ENCODE measurements at regions not wholly inside any gene's neighbourhood (a gene's known extent, or its start where the extent isn't known, plus 50 kb on each side); places are given as distances from the start of the nearest gene placed in this dataset.

GRCh38 chr6:14875481-14876063, 370.3 kb upstream of the JARID2 start (continued):
- TF ChIP-seq, protein P1, sequence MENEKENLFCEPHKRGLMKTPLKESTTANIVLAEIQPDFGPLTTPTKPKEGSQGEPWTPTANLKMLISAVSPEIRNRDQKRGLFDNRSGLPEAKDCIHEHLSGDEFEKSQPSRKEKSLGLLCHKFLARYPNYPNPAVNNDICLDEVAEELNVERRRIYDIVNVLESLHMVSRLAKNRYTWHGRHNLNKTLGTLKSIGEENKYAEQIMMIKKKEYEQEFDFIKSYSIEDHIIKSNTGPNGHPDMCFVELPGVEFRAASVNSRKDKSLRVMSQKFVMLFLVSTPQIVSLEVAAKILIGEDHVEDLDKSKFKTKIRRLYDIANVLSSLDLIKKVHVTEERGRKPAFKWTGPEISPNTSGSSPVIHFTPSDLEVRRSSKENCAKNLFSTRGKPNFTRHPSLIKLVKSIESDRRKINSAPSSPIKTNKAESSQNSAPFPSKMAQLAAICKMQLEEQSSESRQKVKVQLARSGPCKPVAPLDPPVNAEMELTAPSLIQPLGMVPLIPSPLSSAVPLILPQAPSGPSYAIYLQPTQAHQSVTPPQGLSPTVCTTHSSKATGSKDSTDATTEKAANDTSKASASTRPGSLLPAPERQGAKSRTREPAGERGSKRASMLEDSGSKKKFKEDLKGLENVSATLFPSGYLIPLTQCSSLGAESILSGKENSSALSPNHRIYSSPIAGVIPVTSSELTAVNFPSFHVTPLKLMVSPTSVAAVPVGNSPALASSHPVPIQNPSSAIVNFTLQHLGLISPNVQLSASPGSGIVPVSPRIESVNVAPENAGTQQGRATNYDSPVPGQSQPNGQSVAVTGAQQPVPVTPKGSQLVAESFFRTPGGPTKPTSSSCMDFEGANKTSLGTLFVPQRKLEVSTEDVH (IDR thresholded peaks at IDR 0.05; ENCODE audit: low read depth, partially characterized antibody) = no peak
- TF ChIP-seq SMARCA5 (IDR thresholded peaks at IDR 0.05) (no peak), IRF3 (IDR thresholded peaks at IDR 0.05) (no peak), ZBED1 (IDR thresholded peaks at IDR 0.05; ENCODE audit: borderline replicate concordance) (peak; percentile 96), BHLHE40 (IDR thresholded peaks at IDR 0.05; ENCODE audit: borderline replicate concordance in 1 of 2, low read depth in 2 of 2, low read length in 1 of 2) (peak; percentile 12 to 62; a peak in 1 of 4 replicates), BCL3 (IDR thresholded peaks at IDR 0.05; ENCODE audit: borderline replicate concordance, insufficient read depth, low read depth, low read length, poor library complexity, severe bottlenecking) (peak; percentile 89), ZNF217 (IDR thresholded peaks at IDR 0.05) (peak; percentile 45; the same call in 1 of the 2 replicates), GABPA (IDR thresholded peaks at IDR 0.05; ENCODE audit: low read depth) (peak; percentile 69), WRNIP1 (IDR thresholded peaks at IDR 0.05; ENCODE audit: borderline replicate concordance, low read depth, low read length) (no peak), STAT1 (conservative IDR thresholded peaks at IDR 0.05) (no peak), SMAD1 (IDR thresholded peaks at IDR 0.05; ENCODE audit: low read depth, partially characterized antibody) (no peak), EED (IDR thresholded peaks at IDR 0.05; ENCODE audit: low read depth) (peak; percentile 99), RUNX3 (IDR thresholded peaks at IDR 0.05; ENCODE audit: low read length) (peak; percentile 88), CREM (IDR thresholded peaks at IDR 0.05; ENCODE audit: low read depth) (peak; percentile 97), LARP7 (IDR thresholded peaks at IDR 0.05) (no peak), ESRRA (IDR thresholded peaks at IDR 0.05; ENCODE audit: low read length) (no peak), NFIC (IDR thresholded peaks at IDR 0.05; ENCODE audit: low read depth, low read length) (peak; percentile 99), GATAD2B (conservative IDR thresholded peaks at IDR 0.05; ENCODE audit: low read depth) (peak; percentile 64; the same call in 1 of the 2 replicates), PAX8 (IDR thresholded peaks at IDR 0.05) (no peak), CEBPB (IDR thresholded peaks at IDR 0.05; ENCODE audit: borderline replicate concordance in 1 of 2, low read depth in 2 of 2, low read length in 2 of 2) (peak in 1 of 2 experiments; percentile 91; a peak in 2 of 4 replicates), HCFC1 (IDR thresholded peaks at IDR 0.05; ENCODE audit: low read length) (no peak), ATF7 (IDR thresholded peaks at IDR 0.05; ENCODE audit: low read depth) (peak; percentile 91)
- TF ChIP-seq, protein P2, sequence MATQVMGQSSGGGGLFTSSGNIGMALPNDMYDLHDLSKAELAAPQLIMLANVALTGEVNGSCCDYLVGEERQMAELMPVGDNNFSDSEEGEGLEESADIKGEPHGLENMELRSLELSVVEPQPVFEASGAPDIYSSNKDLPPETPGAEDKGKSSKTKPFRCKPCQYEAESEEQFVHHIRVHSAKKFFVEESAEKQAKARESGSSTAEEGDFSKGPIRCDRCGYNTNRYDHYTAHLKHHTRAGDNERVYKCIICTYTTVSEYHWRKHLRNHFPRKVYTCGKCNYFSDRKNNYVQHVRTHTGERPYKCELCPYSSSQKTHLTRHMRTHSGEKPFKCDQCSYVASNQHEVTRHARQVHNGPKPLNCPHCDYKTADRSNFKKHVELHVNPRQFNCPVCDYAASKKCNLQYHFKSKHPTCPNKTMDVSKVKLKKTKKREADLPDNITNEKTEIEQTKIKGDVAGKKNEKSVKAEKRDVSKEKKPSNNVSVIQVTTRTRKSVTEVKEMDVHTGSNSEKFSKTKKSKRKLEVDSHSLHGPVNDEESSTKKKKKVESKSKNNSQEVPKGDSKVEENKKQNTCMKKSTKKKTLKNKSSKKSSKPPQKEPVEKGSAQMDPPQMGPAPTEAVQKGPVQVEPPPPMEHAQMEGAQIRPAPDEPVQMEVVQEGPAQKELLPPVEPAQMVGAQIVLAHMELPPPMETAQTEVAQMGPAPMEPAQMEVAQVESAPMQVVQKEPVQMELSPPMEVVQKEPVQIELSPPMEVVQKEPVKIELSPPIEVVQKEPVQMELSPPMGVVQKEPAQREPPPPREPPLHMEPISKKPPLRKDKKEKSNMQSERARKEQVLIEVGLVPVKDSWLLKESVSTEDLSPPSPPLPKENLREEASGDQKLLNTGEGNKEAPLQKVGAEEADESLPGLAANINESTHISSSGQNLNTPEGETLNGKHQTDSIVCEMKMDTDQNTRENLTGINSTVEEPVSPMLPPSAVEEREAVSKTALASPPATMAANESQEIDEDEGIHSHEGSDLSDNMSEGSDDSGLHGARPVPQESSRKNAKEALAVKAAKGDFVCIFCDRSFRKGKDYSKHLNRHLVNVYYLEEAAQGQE (IDR thresholded peaks at IDR 0.05; ENCODE audit: low read depth, low read length) = no peak

Data from GM12878 (cell line).